ENCODE measurements at regions not wholly inside any gene's neighbourhood (a gene's known extent, or its start where the extent isn't known, plus 50 kb on each side); places are given as distances from the start of the nearest gene placed in this dataset.

DNA sequence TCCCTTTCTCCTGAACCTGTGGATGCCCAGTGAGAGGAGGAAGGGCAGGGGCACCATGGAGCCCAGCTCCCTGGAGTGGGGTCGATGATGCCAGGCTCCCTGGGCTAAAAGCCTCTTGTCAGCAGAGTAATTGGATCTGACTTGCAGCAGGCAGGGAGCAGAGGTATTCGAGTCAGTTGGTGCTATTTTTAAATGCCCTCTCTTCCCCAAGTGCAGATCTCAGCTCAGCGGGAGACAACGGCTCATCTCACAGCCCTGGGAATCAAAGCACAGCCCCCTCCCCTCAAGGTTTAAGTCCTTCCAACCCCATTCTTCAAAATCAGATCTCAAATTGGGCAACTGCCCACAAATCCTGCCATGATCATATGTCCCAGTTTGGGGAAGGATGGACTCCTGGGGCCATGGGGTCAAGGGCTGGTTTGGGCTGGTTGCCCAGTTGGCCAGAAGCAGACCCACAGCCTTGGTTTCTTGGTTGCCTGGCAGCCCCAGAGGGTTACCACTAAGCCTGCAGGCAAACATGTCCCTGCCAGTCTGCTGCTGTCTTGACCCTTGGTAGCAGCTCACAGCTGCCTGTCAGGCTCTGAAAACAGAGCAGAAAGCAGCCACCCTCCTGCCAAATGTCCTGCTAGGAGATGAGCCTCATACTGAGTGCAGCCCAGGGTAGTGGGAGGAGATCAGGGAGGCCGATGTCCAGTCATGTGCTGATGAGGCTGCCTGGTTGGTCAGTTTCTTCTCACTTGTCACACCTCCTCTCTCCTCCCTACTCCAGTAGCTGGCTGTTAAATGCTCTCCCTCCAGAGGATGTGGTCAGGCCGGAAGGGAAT, 244.9 kb downstream of the LOXHD1 start:
- DNase-seq (ENCODE audit: low read depth), result no peak

DNA sequence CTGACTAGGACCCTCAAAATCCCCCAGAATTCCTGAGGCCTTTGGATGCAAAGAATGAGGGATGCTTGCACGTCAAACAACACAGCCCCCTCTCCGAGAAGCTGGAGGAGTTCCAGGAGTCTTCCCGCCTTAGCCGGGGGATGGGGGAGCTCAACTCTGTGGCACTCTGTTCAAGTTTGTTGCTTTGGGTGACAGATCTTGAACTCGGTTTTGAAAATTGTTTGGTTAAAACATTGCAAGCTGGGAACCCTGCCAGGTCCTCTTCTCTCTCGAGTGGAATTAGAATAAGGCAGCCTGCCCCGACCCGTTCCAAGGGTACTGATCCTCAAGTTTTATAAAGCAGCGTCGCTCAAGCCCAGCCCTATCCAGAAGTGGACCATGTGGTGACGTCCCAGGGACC, 244.1 kb downstream of the LOXHD1 start:
- no peak for DNase-seq (ENCODE audit: low read depth)

DNA sequence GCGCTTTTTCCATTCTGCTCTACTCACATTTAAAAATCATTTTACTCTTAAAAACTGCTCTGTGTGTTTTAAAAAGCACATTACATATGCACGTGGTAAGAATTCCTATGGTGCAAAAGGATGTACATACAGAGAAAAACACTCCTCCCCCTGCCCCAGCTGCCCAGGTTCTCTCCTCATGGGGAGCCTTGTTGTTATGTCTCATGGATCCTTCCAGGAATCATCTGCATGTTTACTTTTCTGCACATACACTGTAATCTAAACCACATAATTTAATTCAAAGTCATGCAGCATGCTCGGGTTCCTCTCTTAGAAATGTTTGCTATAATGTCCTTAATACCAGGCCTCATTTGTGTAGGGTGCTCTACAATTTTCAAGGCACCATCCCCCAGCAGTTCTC, 243.3 kb downstream of the LOXHD1 start:
- DNase-seq (ENCODE audit: low read depth), result no peak

DNA sequence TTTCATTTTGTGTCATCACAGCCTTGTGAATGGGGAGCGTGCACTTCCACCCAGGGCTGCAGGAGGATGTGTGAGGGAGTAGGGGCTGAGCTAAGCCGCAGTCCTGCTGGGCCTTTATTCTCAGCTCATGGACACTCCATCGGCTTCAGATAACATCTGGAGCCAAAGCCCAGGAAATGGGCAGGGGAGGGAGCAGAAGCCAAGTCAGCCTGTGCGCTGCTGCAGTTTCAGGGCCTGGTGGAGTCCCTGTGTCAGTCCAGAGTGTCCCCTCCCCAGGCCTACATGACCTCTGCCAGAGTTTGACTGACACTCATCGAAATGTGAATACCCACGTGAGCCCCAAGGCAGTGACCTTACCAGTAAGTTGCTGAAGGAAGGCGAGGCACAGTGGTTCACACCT, 242.2 kb downstream of the LOXHD1 start:
- no peak for DNase-seq (ENCODE audit: low read depth)

DNA sequence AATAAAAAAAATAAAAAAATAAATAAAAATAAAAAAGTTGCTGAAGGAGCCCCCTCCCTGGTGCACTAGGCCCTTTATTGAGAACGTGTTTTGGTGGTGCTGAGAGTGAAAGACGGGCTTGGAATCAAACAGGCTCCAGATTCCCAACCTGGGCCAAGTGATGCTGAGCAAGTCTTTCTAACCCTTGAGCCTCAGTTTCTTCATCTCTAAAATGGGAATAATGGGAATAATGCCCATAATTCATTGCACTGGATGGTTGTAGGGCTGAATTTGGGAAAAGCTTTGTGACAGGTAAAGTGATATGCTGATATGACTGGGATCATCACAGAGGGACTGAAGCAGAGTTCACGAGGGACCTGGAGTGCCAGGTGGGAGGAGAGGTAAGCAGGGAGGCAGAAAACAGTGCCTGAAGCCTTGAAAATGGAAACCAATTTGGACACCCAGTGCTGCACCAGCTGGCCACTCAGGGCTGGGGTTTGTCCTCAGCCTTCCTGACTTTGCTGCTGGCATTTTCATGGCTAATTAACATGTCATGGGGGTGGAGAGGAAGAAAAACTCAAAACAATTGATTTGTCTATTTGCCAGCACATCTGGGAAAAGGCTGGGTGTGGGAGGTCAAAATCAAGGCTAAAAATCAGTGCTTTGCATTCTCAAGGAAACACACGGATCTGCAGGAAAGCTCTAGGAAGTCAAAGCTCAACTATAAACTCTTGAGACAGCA, 241.3 kb downstream of the LOXHD1 start:
- no peak for DNase-seq (ENCODE audit: low read depth)

DNA sequence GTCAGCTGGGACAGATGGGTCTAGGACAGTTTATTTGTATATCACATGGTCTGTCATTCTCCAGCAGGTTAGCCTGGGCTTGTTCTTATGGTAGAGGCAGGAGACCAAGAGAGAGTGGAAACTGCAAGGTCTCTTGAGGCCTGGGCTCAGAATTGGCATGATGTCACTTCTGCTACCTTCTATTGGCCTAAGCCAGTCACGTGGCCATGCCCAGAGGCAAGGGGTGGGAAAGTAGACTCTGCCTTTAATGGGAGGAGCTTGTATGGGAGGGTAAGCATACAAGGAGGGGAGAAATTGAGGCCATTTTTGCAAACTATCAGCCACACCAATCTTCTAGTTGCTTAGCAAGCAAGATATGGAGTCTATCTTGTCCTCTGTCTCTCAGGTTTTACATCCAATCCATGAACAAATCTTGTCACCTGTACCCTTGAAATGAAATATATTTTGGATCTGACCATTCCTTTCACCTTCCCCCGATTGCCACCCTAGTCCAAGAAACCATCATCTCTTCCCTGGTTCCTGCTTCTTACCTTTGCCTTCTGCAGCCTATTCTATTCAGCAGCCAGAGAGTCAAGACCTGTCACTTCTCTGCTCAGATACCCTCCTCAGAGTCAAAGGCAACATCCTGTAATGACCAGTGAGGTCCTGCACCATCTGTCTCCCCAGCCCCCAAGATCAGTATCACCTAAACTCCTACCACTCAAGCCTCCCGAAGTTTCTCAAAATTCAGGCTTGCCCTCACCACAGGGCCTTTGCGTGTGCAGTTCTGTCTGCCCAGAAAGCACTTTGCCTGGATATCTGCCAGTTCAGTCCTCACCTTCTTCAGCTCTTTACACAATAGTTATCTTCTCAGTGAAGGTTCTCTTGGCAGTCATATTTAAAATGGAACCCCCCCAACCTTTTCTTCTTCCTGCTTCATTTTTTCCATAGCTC, 240.0 kb downstream of the LOXHD1 start:
- DNase-seq (ENCODE audit: low read depth), result no peak

DNA sequence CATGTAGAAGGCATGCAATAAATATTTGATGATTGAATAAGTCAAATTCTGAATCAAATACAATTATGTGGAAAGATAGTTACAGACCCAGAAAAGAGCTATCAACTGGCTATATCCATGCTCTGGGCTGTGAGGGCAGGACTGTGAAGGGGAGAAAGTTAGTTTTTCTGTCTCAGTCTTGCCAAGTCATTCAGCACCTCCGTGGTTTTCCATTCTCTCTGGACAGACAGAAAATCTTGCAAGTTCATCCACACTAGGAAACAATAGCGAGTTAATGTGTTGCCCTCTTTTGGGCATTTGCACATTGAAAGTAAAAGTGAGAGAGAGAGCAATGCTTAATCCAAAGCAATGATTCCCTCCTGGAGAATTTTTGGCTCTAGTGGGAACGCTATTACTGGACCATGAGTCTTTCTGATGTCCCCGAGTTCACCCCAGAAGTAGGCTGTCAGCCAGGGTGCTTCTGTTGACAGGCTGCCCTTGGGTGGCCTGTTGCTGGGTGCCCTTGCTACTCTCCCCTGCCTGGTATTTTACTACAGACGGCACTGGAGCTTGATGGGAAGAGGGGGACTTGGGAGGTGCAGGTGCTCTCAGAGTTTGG, 238.3 kb downstream of the LOXHD1 start:
- DNase-seq (ENCODE audit: low read depth), result no peak

DNA sequence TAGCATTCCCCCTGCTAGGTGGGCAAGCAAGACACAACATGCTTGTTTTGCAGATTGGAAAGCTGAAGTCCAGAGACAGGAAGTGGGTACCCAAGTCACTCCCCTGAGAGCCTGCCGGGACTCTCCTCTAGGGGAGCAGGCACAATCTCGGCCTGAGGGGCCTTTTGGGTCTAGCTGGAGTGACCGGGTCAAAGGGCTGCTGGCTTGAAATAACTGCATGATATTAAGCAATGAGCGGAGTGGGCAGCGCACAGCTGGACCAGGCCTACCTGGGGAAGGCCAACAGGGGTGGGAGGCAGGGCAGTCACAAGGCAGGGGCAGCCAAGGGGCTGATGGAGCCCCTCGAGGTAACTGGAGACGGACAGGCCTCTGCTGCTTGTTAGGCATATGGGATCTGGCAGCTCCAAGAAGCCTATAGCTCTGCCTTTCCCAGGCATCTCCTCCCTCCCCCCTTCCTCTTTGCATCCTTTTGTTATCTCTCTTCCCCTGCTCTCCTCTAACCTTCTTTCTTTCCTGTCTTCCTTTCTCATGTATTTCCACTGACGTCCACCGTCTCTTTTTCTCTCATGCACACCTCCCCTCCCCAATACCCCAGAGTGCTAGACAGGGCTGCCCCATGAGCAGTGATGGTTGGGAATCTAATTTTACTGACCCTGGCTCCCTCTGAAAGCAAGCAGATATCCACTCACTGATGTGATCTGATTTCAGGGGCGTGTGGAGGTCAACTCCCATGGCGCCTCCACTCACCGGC, 237.5 kb downstream of the LOXHD1 start:
- DNase-seq (ENCODE audit: low read depth), result no peak

DNA sequence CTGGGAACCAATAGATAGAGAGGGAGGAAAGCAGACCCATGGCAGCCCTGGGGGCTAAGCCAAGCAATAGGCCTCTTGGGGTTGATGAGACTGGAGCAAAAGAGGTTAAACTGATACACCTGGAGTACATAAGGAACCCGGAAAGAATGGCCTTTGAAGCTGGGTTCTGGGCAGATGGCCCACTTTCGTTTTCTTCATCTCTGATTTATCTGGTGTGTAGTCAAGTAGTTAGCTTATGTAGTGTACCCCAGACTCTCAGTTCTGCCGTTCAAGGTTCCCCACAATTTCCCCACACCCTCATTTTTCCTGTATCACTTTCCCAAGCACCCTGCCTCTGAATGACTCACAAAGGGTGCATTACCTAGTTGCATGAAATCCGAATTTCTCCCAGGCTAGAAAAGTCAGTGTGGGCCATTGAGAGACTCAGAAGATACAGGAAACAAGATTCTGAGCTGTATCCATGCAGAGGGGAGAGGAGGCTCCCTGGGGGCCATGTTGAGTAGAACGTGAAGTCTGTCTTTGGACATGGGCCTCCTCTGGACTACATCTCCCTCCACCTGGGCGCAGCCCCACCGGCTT, 235.0 kb downstream of the LOXHD1 start:
- no peak for DNase-seq (ENCODE audit: low read depth)

DNA sequence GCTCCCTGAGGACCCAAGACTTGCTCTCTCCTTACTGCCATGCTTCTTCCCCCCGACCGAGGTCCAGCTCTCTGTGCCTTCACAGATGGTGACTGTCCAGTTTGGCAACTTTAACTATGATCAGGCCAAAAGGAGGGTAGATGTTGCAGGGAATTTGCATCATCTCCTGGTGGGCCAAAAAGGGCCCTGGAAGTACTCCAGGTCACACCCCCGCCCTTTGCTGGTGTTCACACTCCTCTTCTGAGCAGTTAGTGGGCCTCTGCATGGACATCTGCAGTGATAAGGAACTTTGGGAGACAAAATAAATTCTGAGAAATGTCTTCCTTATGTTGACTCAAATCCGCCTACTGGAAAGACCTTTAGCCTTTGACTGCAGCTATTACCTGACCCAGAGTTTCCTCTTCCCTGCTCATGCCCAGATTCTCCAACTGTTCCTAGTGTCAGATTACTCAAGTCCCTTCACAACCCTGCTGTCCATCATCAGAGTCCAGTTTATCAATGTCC, 234.4 kb downstream of the LOXHD1 start:
- DNase-seq (ENCODE audit: low read depth), result no peak

DNA sequence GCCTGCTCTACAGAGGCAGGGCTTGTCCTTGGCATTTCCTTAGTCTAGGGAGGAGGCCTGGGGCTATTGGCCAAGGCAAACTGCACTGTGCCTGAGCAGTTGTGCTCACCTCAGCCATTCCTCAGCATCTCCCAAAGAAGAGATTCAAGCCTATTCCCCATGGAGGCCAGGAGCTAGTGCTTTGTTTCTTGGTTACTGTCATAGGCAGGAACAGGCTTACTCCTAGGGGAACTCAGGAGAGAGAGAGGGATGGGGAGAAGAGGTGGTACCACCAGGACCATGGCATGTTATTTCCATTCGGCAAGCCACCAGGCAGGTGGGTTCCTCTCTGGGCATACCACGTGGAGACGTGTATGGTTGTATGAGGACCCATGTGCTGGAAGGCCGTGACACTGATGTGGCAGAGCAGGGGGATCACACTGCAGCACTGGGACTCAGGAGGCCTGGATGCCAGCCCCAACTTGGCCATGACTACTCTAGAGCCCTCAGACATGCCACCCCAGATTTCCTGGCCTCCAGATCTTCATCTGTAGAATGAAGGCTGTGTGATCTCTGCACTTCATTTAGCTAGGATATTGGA, 233.7 kb downstream of the LOXHD1 start:
- no peak for DNase-seq (ENCODE audit: low read depth)

DNA sequence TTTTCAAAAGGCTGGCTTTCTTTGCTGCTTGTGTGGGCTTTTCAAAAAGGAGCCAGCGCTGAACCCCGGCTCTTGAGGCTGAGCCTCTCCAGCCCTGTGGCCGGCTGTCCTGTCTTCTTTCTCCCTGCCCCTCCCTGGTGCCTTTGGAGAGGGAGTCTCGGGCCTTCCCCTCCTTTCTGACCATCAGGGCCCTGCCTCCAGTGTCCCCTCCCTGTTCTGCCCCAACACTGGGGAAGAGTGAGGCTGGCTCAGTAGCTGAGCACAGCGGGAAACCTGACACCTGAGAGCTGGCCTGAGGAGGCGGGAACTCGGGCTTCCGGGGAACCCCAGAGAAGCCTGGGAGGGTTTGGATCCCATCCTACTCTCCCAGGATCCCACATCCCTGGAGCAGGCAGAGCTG, 232.1 kb downstream of the LOXHD1 start:
- no peak for DNase-seq (ENCODE audit: low read depth)

DNA sequence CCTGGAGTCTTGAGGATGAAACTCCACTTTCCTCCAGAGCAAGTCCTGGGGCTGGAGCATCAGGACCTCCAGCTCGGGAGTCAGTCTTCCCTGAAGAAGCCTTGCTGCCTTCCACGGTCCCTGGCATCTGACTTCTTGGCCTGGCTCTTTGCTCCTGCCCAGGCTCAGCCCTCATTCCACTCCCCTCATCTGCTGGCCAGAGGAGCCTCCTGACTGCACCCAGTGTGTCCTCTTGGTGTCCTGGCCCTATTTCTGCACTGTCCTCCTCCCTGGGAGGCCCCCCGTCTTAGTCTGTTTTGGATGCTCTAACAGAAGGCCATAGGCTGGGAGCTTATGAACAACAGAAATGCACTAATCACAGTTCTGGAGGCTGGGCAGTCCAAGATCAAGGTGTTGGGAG, 231.5 kb downstream of the LOXHD1 start:
- no peak for DNase-seq (ENCODE audit: low read depth)

DNA sequence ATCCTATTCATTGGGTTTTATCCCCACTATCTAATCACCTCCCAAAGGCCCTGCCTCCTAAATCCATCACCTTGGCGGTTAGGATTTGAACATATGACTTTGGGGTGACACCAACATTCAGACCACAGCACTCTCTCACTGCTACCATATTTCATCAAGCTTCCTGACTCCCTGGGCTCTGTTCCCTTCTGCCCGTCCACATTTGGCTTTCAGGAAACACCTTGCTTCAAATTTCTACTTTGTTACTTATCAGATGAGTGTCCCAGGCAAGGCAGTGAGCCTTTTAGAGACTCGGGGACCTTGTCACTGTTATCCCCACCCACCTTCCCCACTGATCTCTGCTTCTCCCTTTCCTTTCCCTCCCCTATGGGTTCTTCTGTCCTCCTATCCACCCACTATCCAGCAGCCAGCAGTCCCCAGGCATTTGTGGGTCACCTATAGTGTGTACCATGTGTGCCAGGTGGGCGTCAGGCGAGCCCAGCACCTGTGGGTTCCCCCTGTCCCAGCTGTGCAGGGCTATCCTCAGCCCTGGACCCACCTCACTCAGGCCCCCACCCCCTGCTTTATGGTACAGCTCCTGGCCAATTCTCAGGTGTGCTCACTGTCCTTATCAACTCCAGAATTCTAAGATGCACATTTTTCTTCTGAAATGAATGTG, 230.9 kb downstream of the LOXHD1 start:
- no peak for DNase-seq (ENCODE audit: low read depth)

DNA sequence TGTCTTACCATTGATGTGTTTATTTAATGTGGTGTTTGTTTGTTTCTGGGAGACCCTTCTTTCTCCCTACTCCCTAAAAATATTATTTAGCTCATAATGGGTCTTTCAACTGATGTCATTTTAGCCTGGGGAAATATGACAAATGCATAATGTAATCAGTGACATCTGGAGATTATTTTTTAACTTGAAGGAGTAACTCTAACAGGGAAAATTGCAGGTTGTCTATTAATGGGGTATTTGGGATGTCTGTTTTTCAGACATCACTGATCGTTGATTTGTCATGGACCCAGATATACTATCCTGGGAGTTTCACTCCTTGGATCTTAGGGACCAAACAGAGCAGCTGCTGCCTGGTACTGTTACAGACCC, 230.4 kb downstream of the LOXHD1 start:
- no peak for DNase-seq (ENCODE audit: low read depth)

All from stimulated activated CD8-positive, alpha-beta memory T cell treated with anti-CD3 and anti-CD28 coated beads, Interleukin-4, amount 100 ng/mL, for 24 hours (primary cell).